CD14-positive monocyte (primary cell): ENCODE measurements at regions not wholly inside any gene's neighbourhood (a gene's known extent, or its start where the extent isn't known, plus 50 kb on each side); places are given as distances from the start of the nearest gene placed in this dataset.

Source experiments
- DNase-seq, 3 donors: peaks; one replicate each; pipeline ENCODE4 v3.0.0-alpha.2; 2011 to 2022
- H2AFZ ChIP-seq: 2 replicates; pipeline ENCODE4 v1.6.0; 2012; ENCODE audit warnings: mild to moderate bottlenecking, low read depth, low read length, inconsistent platforms; ENCODE audit not compliant: insufficient read depth, poor library complexity, severe bottlenecking
- H3K27ac ChIP-seq, 2 donors: 1 replicate in 1 of 2; 2 replicates in 1 of 2; pipeline ENCODE4 v1.5.1; 2012 to 2013; ENCODE audit warnings: low read length in 2 of 2, control low read depth in 1 of 2, inconsistent platforms in 1 of 2, low read depth in 1 of 2, mild to moderate bottlenecking in 1 of 2
- H3K27me3 ChIP-seq, 2 donors: one replicate each; pipeline versions ENCODE4 v1.6.0 to v1.6.1; 2011 to 2013; ENCODE audit warnings: low read length in 2 of 2; ENCODE audit not compliant: control insufficient read depth in 2 of 2, insufficient read depth in 2 of 2
- H3K36me3 ChIP-seq, 2 donors: replicated peaks in 1 of 2; 1 replicate in 1 of 2; 2 replicates in 1 of 2; pipeline versions ENCODE4 v1.5.1 to v1.6.1; 2012 to 2013; ENCODE audit warnings: low read length in 2 of 2, control low read depth in 1 of 2, inconsistent platforms in 1 of 2, mild to moderate bottlenecking in 1 of 2; ENCODE audit not compliant: insufficient read depth in 2 of 2, control insufficient read depth in 1 of 2
- H3K4me1 ChIP-seq, 2 donors: 1 replicate in 1 of 2; 2 replicates in 1 of 2; pipeline versions ENCODE4 v1.5.1 to v1.6.1; 2012 to 2013; ENCODE audit warnings: low read length in 2 of 2, control low read depth in 1 of 2, inconsistent platforms in 1 of 2, mild to moderate bottlenecking in 1 of 2, moderate library complexity in 1 of 2; ENCODE audit not compliant: insufficient read depth in 2 of 2, control insufficient read depth in 1 of 2
- H3K4me2 ChIP-seq: replicated peaks from 2 replicates; pipeline ENCODE3; 2012; ENCODE audit warnings: low read length, moderate library complexity, mild to moderate bottlenecking; ENCODE audit not compliant: poor library complexity, severe bottlenecking; ENCODE audit errors: extremely low read depth
- H3K4me3 ChIP-seq, 3 experiments: fragments of 200-600 bp in 1 of 3; sonication (generic) in 1 of 3; replicated peaks in 1 of 3; 1 replicate in 2 of 3; 2 replicates in 1 of 3; pipeline ENCODE4 v1.5.1; 2011 to 2013; ENCODE audit warnings: low read length in 3 of 3, mild to moderate bottlenecking in 3 of 3, control low read depth in 2 of 3, low read depth in 2 of 3, inconsistent platforms in 1 of 3, moderate library complexity in 1 of 3
- H3K79me2 ChIP-seq: 2 replicates; pipeline ENCODE4 v1.6.0; 2012; ENCODE audit warnings: mild to moderate bottlenecking, control low read depth, inconsistent platforms, low read length, moderate library complexity; ENCODE audit not compliant: insufficient read depth
- H3K9ac ChIP-seq: 2 replicates; pipeline ENCODE4 v1.6.0; 2017; ENCODE audit warnings: low read length, mild to moderate bottlenecking; ENCODE audit not compliant: insufficient read depth, poor library complexity, severe bottlenecking
- H3K9me3 ChIP-seq, 2 donors: replicated peaks in 1 of 2; 1 replicate in 1 of 2; 2 replicates in 1 of 2; pipeline versions ENCODE4 v1.5.1 to v1.6.1; 2012 to 2013; ENCODE audit warnings: low read length in 2 of 2, control low read depth in 1 of 2; ENCODE audit not compliant: control insufficient read depth in 1 of 2, insufficient read depth in 1 of 2
- H4K20me1 ChIP-seq: 2 replicates; pipeline ENCODE4 v1.6.0; 2012; ENCODE audit warnings: mild to moderate bottlenecking, low read length, control low read depth, moderate library complexity; ENCODE audit not compliant: insufficient read depth
- H3K27ac Mint-ChIP-seq, 7 donors: one replicate each; pipeline ENCODE4 v1.8.0; 2020; ENCODE audit warnings: mild to moderate bottlenecking in 7 of 7, mixed read lengths in 7 of 7, moderate library complexity in 6 of 7, inconsistent platforms in 2 of 7
- H3K27me3 Mint-ChIP-seq, 3 donors: one replicate each; pipeline ENCODE4 v1.8.0; 2021 to 2022; ENCODE audit warnings: low read depth in 3 of 3, mild to moderate bottlenecking in 3 of 3, mixed read lengths in 3 of 3, moderate library complexity in 3 of 3, inconsistent platforms in 1 of 3
- H3K36me3 Mint-ChIP-seq, 2 donors: one replicate each; pipeline ENCODE4 v1.8.0; 2020; ENCODE audit warnings: mixed read lengths in 2 of 2, inconsistent platforms in 1 of 2, mild to moderate bottlenecking in 1 of 2
- H3K4me1 Mint-ChIP-seq: one replicate; pipeline ENCODE4 v1.8.0; 2020; ENCODE audit warnings: mild to moderate bottlenecking, mixed read lengths
- H3K4me3 Mint-ChIP-seq, 2 donors: one replicate each; pipeline ENCODE4 v1.8.0; 2020; ENCODE audit warnings: mild to moderate bottlenecking in 2 of 2, mixed read lengths in 2 of 2, moderate library complexity in 1 of 2
- H3K9me3 Mint-ChIP-seq, 7 donors: one replicate each; pipeline ENCODE4 v1.8.0; 2020 to 2022; ENCODE audit warnings: mixed read lengths in 7 of 7, mild to moderate bottlenecking in 6 of 7, moderate library complexity in 6 of 7, inconsistent platforms in 2 of 7
- CTCF ChIP-seq: fragments of 200-600 bp; IDR thresholded peaks from one replicate; pipeline ENCODE4 v1.8.0; 2022; ENCODE audit warnings: antibody characterized with exemption, mild to moderate bottlenecking
- WGBS: methylation state at CpG from one replicate; pipeline ENCODE4 v1.1.5; 2013; ENCODE audit warnings: missing lambda C conversion rate; ENCODE audit not compliant: insufficient coverage; 5-methylcytosine and 5-hydroxymethylcytosine counted together
- intact Hi-C, 2 donors: fragments of 100-400 bp; cut with micrococcal nuclease; formaldehyde crosslinking; loops; one replicate each; pipeline versions ENCODE4 v1.15.0 to v1.15.1; 2023

- TF ChIP-seq CTCF: no peak
- no peaks in the 10 kb centered on the region for H3K36me3 ChIP-seq
- no peaks in the 10 kb centered on the region for H3K4me1 ChIP-seq
- Mint-ChIP-seq H3K9me3 (peaks cover 0 to 18% (median 5%) of the 10 kb centered on the region in 7 donors), H3K4me3 (no peak overlapping the region), H3K36me3 (no peaks in the 10 kb centered on the region), H3K27ac (no peak overlapping the region), H3K27me3 (no peaks in the 10 kb centered on the region), H3K4me1 (no peaks in the 10 kb centered on the region)
- H3K9ac ChIP-seq: no peak overlapping the region
- no peak overlapping the region for H3K4me2 ChIP-seq
- no peak for DNase-seq
- H3K27ac ChIP-seq: no peak overlapping the region
- intact Hi-C loops: no loop called here
- H3K79me2 ChIP-seq: no peaks in the 10 kb centered on the region
- no peak overlapping the region for H3K4me3 ChIP-seq
- no CpG with 5 or more reads among the region's 1 CpG for WGBS
- H3K27me3 ChIP-seq: no peaks in the 10 kb centered on the region
- H4K20me1 ChIP-seq: no peaks in the 10 kb centered on the region
- H3K9me3 ChIP-seq: peaks cover 5 to 10% of the 10 kb centered on the region in 2 donors
- no peak overlapping the region for H2AFZ ChIP-seq
Measured at GRCh38 chr16:79809376-79809775, 208.8 kb upstream of the MAF start.

GRCh38 chr16:79808731-79809130 is 208.2 kb upstream of the MAF start:
- Mint-ChIP-seq H3K4me1 (no peaks in the 10 kb centered on the region), H3K27ac (no peak overlapping the region), H3K27me3 (no peaks in the 10 kb centered on the region), H3K4me3 (no peak overlapping the region), H3K9me3 (peaks cover 0 to 18% (median 5%) of the 10 kb centered on the region in 7 donors), H3K36me3 (no peaks in the 10 kb centered on the region)
- Histone ChIP-seq H3K4me3 (no peak overlapping the region), H3K36me3 (no peaks in the 10 kb centered on the region), H3K9ac (no peak overlapping the region), H3K4me2 (no peak overlapping the region), H3K9me3 (peaks cover 5 to 10% of the 10 kb centered on the region in 2 donors), H3K27ac (no peak overlapping the region), H3K79me2 (no peaks in the 10 kb centered on the region), H3K27me3 (no peaks in the 10 kb centered on the region), H3K4me1 (no peaks in the 10 kb centered on the region), H4K20me1 (no peaks in the 10 kb centered on the region), H2AFZ (no peak overlapping the region)
- intact Hi-C loops: no loop called here
- 90% methylated on average over 2 of the region's 3 CpGs for WGBS
- no peak for TF ChIP-seq CTCF
- DNase-seq: no peak
